ENCODE measurements at regions not wholly inside any gene's neighbourhood (a gene's known extent, or its start where the extent isn't known, plus 50 kb on each side); places are given as distances from the start of the nearest gene placed in this dataset.
"Not testable (repeated sequence)": the region's sequence is repeated elsewhere in the genome, so short reads cannot be mapped to it uniquely, and the experiment has no call there.

- Histone ChIP-seq H3K27ac (ENCODE audit: insufficient read depth, low read depth, low read length) (no peak overlapping the region), H3K79me2 (ENCODE audit: control insufficient read depth, insufficient read depth, low read length) (no peaks in the 10 kb centered on the region), H2AFZ (ENCODE audit: low read depth, low read length) (no peak overlapping the region), H3K9me3 (replicated peaks; ENCODE audit: control insufficient read depth, insufficient read depth, low read length) (peaks cover 5% of the 10 kb centered on the region), H3K27me3 (ENCODE audit: control insufficient read depth in 2 of 2, insufficient read depth in 2 of 2, low read length in 2 of 2) (no peaks in the 10 kb centered on the region), H3K9me1 (replicated peaks; ENCODE audit: control insufficient read depth, extremely low read depth, insufficient read depth, low read length) (no peaks in the 10 kb centered on the region), H3K4me3 (replicated peaks in 1 of 3; ENCODE audit: insufficient read depth in 1 of 3, low read depth in 1 of 3, low read length in 3 of 3) (no peak overlapping the region), H3K9ac (replicated peaks; ENCODE audit: extremely low read depth, insufficient read depth, low read length) (no peak overlapping the region), H4K20me1 (replicated peaks; ENCODE audit: control insufficient read depth, extremely low read depth, insufficient read depth, low read length) (no peaks in the 10 kb centered on the region), H3K36me3 (ENCODE audit: control insufficient read depth in 2 of 2, extremely low read depth in 1 of 2, insufficient read depth in 2 of 2, low read length in 2 of 2) (no peaks in the 10 kb centered on the region), H3K4me1 (ENCODE audit: control insufficient read depth, extremely low read depth, insufficient read depth, low read length) (no peaks in the 10 kb centered on the region), H3K4me2 (ENCODE audit: insufficient read depth, low read length) (no peak overlapping the region)
- DNase-seq (ENCODE audit: low read depth, low spot score) (no peak), FAIRE-seq (no peak)
- TF ChIP-seq, protein P1, sequence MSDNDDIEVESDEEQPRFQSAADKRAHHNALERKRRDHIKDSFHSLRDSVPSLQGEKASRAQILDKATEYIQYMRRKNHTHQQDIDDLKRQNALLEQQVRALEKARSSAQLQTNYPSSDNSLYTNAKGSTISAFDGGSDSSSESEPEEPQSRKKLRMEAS (IDR thresholded peaks at IDR 0.05; ENCODE audit: insufficient read depth, insufficient read length): no peak
- TF ChIP-seq JUN (IDR thresholded peaks at IDR 0.05; ENCODE audit: borderline replicate concordance, insufficient read depth, insufficient read length, low read depth) (no peak), MYC (IDR thresholded peaks at IDR 0.05; ENCODE audit: low read depth, low read length) (no peak), POLR2A (IDR thresholded peaks at IDR 0.05; ENCODE audit: low read depth, low read length) (no peak), CTCF (IDR thresholded peaks at IDR 0.05; ENCODE audit: extremely low read depth in 1 of 2, insufficient read depth in 1 of 2, low read depth in 1 of 2, low read length in 2 of 2) (no peak), EZH2 (IDR thresholded peaks at IDR 0.05; ENCODE audit: borderline replicate concordance, low read depth, low read length, severe bottlenecking) (no peak), GATA2 (IDR thresholded peaks at IDR 0.05; ENCODE audit: insufficient read depth, insufficient read length, low read depth, low read length) (no peak), POLR2AphosphoS5 (IDR thresholded peaks at IDR 0.05; ENCODE audit: insufficient read depth, low read depth, low read length) (no peak), FOS (IDR thresholded peaks at IDR 0.05; ENCODE audit: borderline replicate concordance, insufficient read depth, low read length) (no peak)
- POLR2A ChIA-PET: no interaction called here
- intact Hi-C loops (cut with micrococcal nuclease): no loop called here
- CTCF ChIA-PET: no interaction called here
- BruUV-seq (replicated peaks): no TSS peak
- dilution Hi-C loops (cut with MboI; ENCODE audit: extremely low pct_ligation_motif_present, low sequenced_read_pairs): no loop called here
These were observed 734.6 kb upstream of the FAT3 start for GRCh38 chr11:91489989-91490388.

DNA sequence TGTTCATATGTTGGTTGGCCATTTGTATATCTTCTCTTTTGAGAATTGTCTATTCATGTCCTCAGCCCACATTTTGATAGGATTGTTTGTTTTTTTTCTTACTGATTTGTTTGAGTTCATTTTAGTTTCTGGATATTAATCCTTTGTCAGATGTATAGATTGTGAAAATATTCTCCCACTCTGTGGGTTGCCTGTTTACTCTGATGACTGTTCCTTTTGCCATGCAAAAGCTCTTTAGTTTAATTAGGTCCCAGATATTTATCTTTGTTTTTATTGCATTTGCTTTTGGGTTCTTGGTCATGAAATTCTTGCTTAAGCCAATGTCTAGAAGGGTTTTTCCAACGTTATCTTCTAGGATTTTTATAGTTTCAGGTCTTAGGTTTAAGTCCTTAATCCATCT, 740.7 kb upstream of the FAT3 start:
- FAIRE-seq; H3K9me3 ChIP-seq (replicated peaks; ENCODE audit: control insufficient read depth, insufficient read depth, low read length); H2AFZ ChIP-seq (ENCODE audit: low read depth, low read length); H3K27ac ChIP-seq (ENCODE audit: insufficient read depth, low read depth, low read length); H3K4me1 ChIP-seq (ENCODE audit: control insufficient read depth, extremely low read depth, insufficient read depth, low read length); H3K9ac ChIP-seq (replicated peaks; ENCODE audit: extremely low read depth, insufficient read depth, low read length); dilution Hi-C loops (cut with MboI; ENCODE audit: extremely low pct_ligation_motif_present, low sequenced_read_pairs); intact Hi-C loops (cut with micrococcal nuclease); DNase-seq (ENCODE audit: low read depth, low spot score); H3K9me1 ChIP-seq (replicated peaks; ENCODE audit: control insufficient read depth, extremely low read depth, insufficient read depth, low read length); H3K4me3 ChIP-seq (replicated peaks in 1 of 3; ENCODE audit: insufficient read depth in 1 of 3, low read depth in 1 of 3, low read length in 3 of 3); H3K36me3 ChIP-seq (ENCODE audit: control insufficient read depth in 2 of 2, extremely low read depth in 1 of 2, insufficient read depth in 2 of 2, low read length in 2 of 2); POLR2A ChIA-PET; BruUV-seq (replicated peaks); CTCF ChIA-PET; H4K20me1 ChIP-seq (replicated peaks; ENCODE audit: control insufficient read depth, extremely low read depth, insufficient read depth, low read length); H3K4me2 ChIP-seq (ENCODE audit: insufficient read depth, low read length); H3K79me2 ChIP-seq (ENCODE audit: control insufficient read depth, insufficient read depth, low read length); H3K27me3 ChIP-seq (ENCODE audit: control insufficient read depth in 2 of 2, insufficient read depth in 2 of 2, low read length in 2 of 2): not testable (repeated sequence)

- BruUV-seq (replicated peaks); H3K27ac ChIP-seq (ENCODE audit: insufficient read depth, low read depth, low read length); DNase-seq (ENCODE audit: low read depth, low spot score); H3K9me1 ChIP-seq (replicated peaks; ENCODE audit: control insufficient read depth, extremely low read depth, insufficient read depth, low read length); H3K9me3 ChIP-seq (replicated peaks; ENCODE audit: control insufficient read depth, insufficient read depth, low read length); H4K20me1 ChIP-seq (replicated peaks; ENCODE audit: control insufficient read depth, extremely low read depth, insufficient read depth, low read length); H3K79me2 ChIP-seq (ENCODE audit: control insufficient read depth, insufficient read depth, low read length); CTCF ChIA-PET; POLR2A ChIA-PET; H3K4me3 ChIP-seq (replicated peaks in 1 of 3; ENCODE audit: insufficient read depth in 1 of 3, low read depth in 1 of 3, low read length in 3 of 3); H3K36me3 ChIP-seq (ENCODE audit: control insufficient read depth in 2 of 2, extremely low read depth in 1 of 2, insufficient read depth in 2 of 2, low read length in 2 of 2); intact Hi-C loops (cut with micrococcal nuclease); H2AFZ ChIP-seq (ENCODE audit: low read depth, low read length); FAIRE-seq; H3K9ac ChIP-seq (replicated peaks; ENCODE audit: extremely low read depth, insufficient read depth, low read length); dilution Hi-C loops (cut with MboI; ENCODE audit: extremely low pct_ligation_motif_present, low sequenced_read_pairs); H3K27me3 ChIP-seq (ENCODE audit: control insufficient read depth in 2 of 2, insufficient read depth in 2 of 2, low read length in 2 of 2); H3K4me1 ChIP-seq (ENCODE audit: control insufficient read depth, extremely low read depth, insufficient read depth, low read length); H3K4me2 ChIP-seq (ENCODE audit: insufficient read depth, low read length): not testable (repeated sequence)
These were observed 742.7 kb upstream of the FAT3 start for GRCh38 chr11:91481875-91482274.

All from endothelial cell of umbilical vein (primary cell).